HG02981 (cell line): ENCODE measurements at regions not wholly inside any gene's neighbourhood (a gene's known extent, or its start where the extent isn't known, plus 50 kb on each side); places are given as distances from the start of the nearest gene placed in this dataset.

Source experiments
- ATAC-seq: cut with Tn5 transposase; IDR thresholded peaks from one replicate; pipeline ENCODE4 v1.9.1; 2021; ENCODE audit warnings: mild to moderate bottlenecking, moderate library complexity; ENCODE audit not compliant: unreplicated experiment

- peak; percentile 85 for ATAC-seq
Observed at GRCh38 chr10:25113191-25114035, 61.4 kb upstream of the GPR158 start.

GRCh38 chr10:25114036-25114411 lies 60.8 kb upstream of the GPR158 start:
- ATAC-seq: no peak

- no peak for ATAC-seq
Observed at GRCh38 chr10:25117757-25118156, 57.0 kb upstream of the GPR158 start.

GRCh38 chr10:25120188-25120587 lies 54.6 kb upstream of the GPR158 start:
- no peak for ATAC-seq
